Stimulated activated effector memory CD8-positive, alpha-beta T cell treated with anti-CD3 and anti-CD28 coated beads, Interleukin-12 subunit alpha, Interleukin-12 subunit beta, amount 100 ng/mL, for 72 hours (primary cell): ENCODE measurements at regions not wholly inside any gene's neighbourhood (a gene's known extent, or its start where the extent isn't known, plus 50 kb on each side); places are given as distances from the start of the nearest gene placed in this dataset.
"Not testable (repeated sequence)": the region's sequence is repeated elsewhere in the genome, so short reads cannot be mapped to it uniquely, and the experiment has no call there.

Experiments used
- ATAC-seq: fragments of 150-1000 bp; cut with Tn5 transposase; 2 replicates; pipeline ENCODE4 v1.10.0; 2021
- DNase-seq, 2 donors: peaks; one replicate each; pipeline ENCODE4 v3.0.0; 2021 to 2022; ENCODE audit warnings: low spot score in 2 of 2
- H3K27ac Mint-ChIP-seq: one replicate; pipeline ENCODE4 v1.8.0; 2022; ENCODE audit warnings: mild to moderate bottlenecking, mixed read lengths
- H3K36me3 Mint-ChIP-seq: one replicate; pipeline ENCODE4 v1.8.0; 2022; ENCODE audit warnings: mild to moderate bottlenecking, mixed read lengths
- H3K4me1 Mint-ChIP-seq: one replicate; pipeline ENCODE4 v1.8.0; 2022; ENCODE audit warnings: mixed read lengths
- H3K4me3 Mint-ChIP-seq: one replicate; pipeline ENCODE4 v1.8.0; 2022; ENCODE audit warnings: mild to moderate bottlenecking, mixed read lengths
- H3K9me3 Mint-ChIP-seq: one replicate; pipeline ENCODE4 v1.8.0; 2022; ENCODE audit warnings: mixed read lengths

- H3K36me3 Mint-ChIP-seq = no peaks in the 10 kb centered on the region
- no peak for DNase-seq
- no peaks in the 10 kb centered on the region for H3K4me1 Mint-ChIP-seq
- H3K27ac Mint-ChIP-seq = no peak overlapping the region
- no peak overlapping the region for H3K4me3 Mint-ChIP-seq
- peaks cover 6% of the 10 kb centered on the region for H3K9me3 Mint-ChIP-seq
- ATAC-seq = no peak
Observed at GRCh38 chr18:66328296-66328878, 275.5 kb downstream of the CDH19 start.

GRCh38 chr18:66325251-66325650, 278.6 kb downstream of the CDH19 start:
- Mint-ChIP-seq H3K4me3 (no peak overlapping the region), H3K4me1 (no peaks in the 10 kb centered on the region), H3K36me3 (no peaks in the 10 kb centered on the region), H3K9me3 (peaks cover 15% of the 10 kb centered on the region), H3K27ac (no peak overlapping the region)
- no peak for DNase-seq
- no peak for ATAC-seq

GRCh38 chr18:66324616-66325015, 279.3 kb downstream of the CDH19 start:
- ATAC-seq (no peak), DNase-seq (no peak)
- no peaks in the 10 kb centered on the region for H3K4me1 Mint-ChIP-seq
- peaks cover 18% of the 10 kb centered on the region for H3K9me3 Mint-ChIP-seq
- H3K36me3 Mint-ChIP-seq = no peaks in the 10 kb centered on the region
- no peak overlapping the region for H3K27ac Mint-ChIP-seq
- no peak overlapping the region for H3K4me3 Mint-ChIP-seq

- no peaks in the 10 kb centered on the region for H3K36me3 Mint-ChIP-seq
- H3K4me1 Mint-ChIP-seq = no peaks in the 10 kb centered on the region
- peaks cover 18% of the 10 kb centered on the region for H3K9me3 Mint-ChIP-seq
- no peak overlapping the region for H3K4me3 Mint-ChIP-seq
- DNase-seq = no peak
- ATAC-seq = no peak
- H3K27ac Mint-ChIP-seq = no peak overlapping the region
Observed at GRCh38 chr18:66317243-66318090, 286.4 kb downstream of the CDH19 start.

GRCh38 chr18:66316701-66317100, 287.2 kb downstream of the CDH19 start:
- no peak for ATAC-seq

GRCh38 chr18:66300141-66300540, 303.7 kb downstream of the CDH19 start:
- no peak overlapping the region for H3K4me3 Mint-ChIP-seq
- ATAC-seq = no peak
- no peak for DNase-seq
- peaks cover 9% of the 10 kb centered on the region for H3K9me3 Mint-ChIP-seq
- H3K4me1 Mint-ChIP-seq = no peaks in the 10 kb centered on the region
- H3K27ac Mint-ChIP-seq = no peak overlapping the region
- H3K36me3 Mint-ChIP-seq = no peaks in the 10 kb centered on the region

More at GRCh38 chr18:66316701-66317100, 287.2 kb downstream of the CDH19 start:
- no peaks in the 10 kb centered on the region for H3K36me3 Mint-ChIP-seq
- no peaks in the 10 kb centered on the region for H3K4me1 Mint-ChIP-seq
- no peak overlapping the region for H3K27ac Mint-ChIP-seq
- DNase-seq = no peak
- H3K9me3 Mint-ChIP-seq = peaks cover 23% of the 10 kb centered on the region
- H3K4me3 Mint-ChIP-seq = no peak overlapping the region

GRCh38 chr18:66280470-66280869, 323.4 kb downstream of the CDH19 start:
- DNase-seq = no peak
- Mint-ChIP-seq H3K9me3 (peaks cover 7% of the 10 kb centered on the region), H3K36me3 (no peaks in the 10 kb centered on the region), H3K4me3 (no peak overlapping the region), H3K27ac (no peak overlapping the region), H3K4me1 (no peaks in the 10 kb centered on the region)
- ATAC-seq = no peak

GRCh38 chr18:66271962-66272361, 331.9 kb downstream of the CDH19 start:
- no peaks in the 10 kb centered on the region for H3K4me1 Mint-ChIP-seq

GRCh38 chr18:66264130-66264529, 339.8 kb downstream of the CDH19 start:
- Mint-ChIP-seq H3K4me3 (no peak overlapping the region), H3K36me3 (no peaks in the 10 kb centered on the region), H3K4me1 (no peaks in the 10 kb centered on the region), H3K27ac (no peak overlapping the region), H3K9me3 (peaks cover 26% of the 10 kb centered on the region)
- DNase-seq (no peak), ATAC-seq (no peak)

More at GRCh38 chr18:66271962-66272361, 331.9 kb downstream of the CDH19 start:
- no peak for ATAC-seq
- H3K4me3 Mint-ChIP-seq = no peak overlapping the region
- DNase-seq = no peak
- no peaks in the 10 kb centered on the region for H3K36me3 Mint-ChIP-seq
- peaks cover 27% of the 10 kb centered on the region for H3K9me3 Mint-ChIP-seq
- no peak overlapping the region for H3K27ac Mint-ChIP-seq

- Mint-ChIP-seq H3K27ac (no peak overlapping the region), H3K9me3 (peaks cover 8% of the 10 kb centered on the region), H3K36me3 (no peaks in the 10 kb centered on the region), H3K4me1 (no peaks in the 10 kb centered on the region), H3K4me3 (no peak overlapping the region)
- DNase-seq (no peak), ATAC-seq (no peak)
Observed at GRCh38 chr18:66254121-66254520, 349.8 kb downstream of the CDH19 start.

- no peaks in the 10 kb centered on the region for H3K36me3 Mint-ChIP-seq
- H3K27ac Mint-ChIP-seq = no peak overlapping the region
- DNase-seq (no peak), ATAC-seq (no peak)
- no peak overlapping the region for H3K4me3 Mint-ChIP-seq
- no peaks in the 10 kb centered on the region for H3K4me1 Mint-ChIP-seq
- peaks cover 10% of the 10 kb centered on the region for H3K9me3 Mint-ChIP-seq
Observed at GRCh38 chr18:66252703-66253102, 351.2 kb downstream of the CDH19 start.

- Mint-ChIP-seq H3K4me1 (no peaks in the 10 kb centered on the region), H3K9me3 (peaks cover 12% of the 10 kb centered on the region), H3K36me3 (no peaks in the 10 kb centered on the region), H3K27ac (no peak overlapping the region), H3K4me3 (no peak overlapping the region)
- no peak for ATAC-seq
- no peak for DNase-seq
Observed at GRCh38 chr18:66235206-66235605, 368.7 kb downstream of the CDH19 start.

GRCh38 chr18:66226782-66227181, 377.1 kb downstream of the CDH19 start:
- ATAC-seq = no peak
- Mint-ChIP-seq H3K27ac (no peak overlapping the region), H3K9me3 (peaks cover 7% of the 10 kb centered on the region)

GRCh38 chr18:66223317-66223716, 380.6 kb downstream of the CDH19 start:
- not testable (repeated sequence) for H3K4me3 Mint-ChIP-seq, DNase-seq, H3K27ac Mint-ChIP-seq, ATAC-seq, H3K4me1 Mint-ChIP-seq, H3K36me3 Mint-ChIP-seq
- H3K9me3 Mint-ChIP-seq = peaks cover 16% of the 10 kb centered on the region

More at GRCh38 chr18:66226782-66227181, 377.1 kb downstream of the CDH19 start:
- H3K4me1 Mint-ChIP-seq = no peaks in the 10 kb centered on the region
- DNase-seq = no peak
- H3K36me3 Mint-ChIP-seq = no peaks in the 10 kb centered on the region
- no peak overlapping the region for H3K4me3 Mint-ChIP-seq

- Mint-ChIP-seq H3K4me1 (no peaks in the 10 kb centered on the region), H3K9me3 (peaks cover 16% of the 10 kb centered on the region), H3K27ac (no peak overlapping the region), H3K4me3 (no peak overlapping the region), H3K36me3 (no peaks in the 10 kb centered on the region)
- ATAC-seq (no peak), DNase-seq (no peak)
Observed at GRCh38 chr18:66222174-66222573, 381.7 kb downstream of the CDH19 start.

GRCh38 chr18:66219817-66220216, 384.1 kb downstream of the CDH19 start:
- Mint-ChIP-seq H3K4me1 (no peaks in the 10 kb centered on the region), H3K36me3 (no peaks in the 10 kb centered on the region), H3K9me3 (peaks cover 16% of the 10 kb centered on the region), H3K27ac (no peak overlapping the region), H3K4me3 (no peak overlapping the region)
- no peak for DNase-seq
- ATAC-seq = no peak
